K562 (cell line): ENCODE measurements at regions not wholly inside any gene's neighbourhood (a gene's known extent, or its start where the extent isn't known, plus 50 kb on each side); places are given as distances from the start of the nearest gene placed in this dataset. TPM values are rescaled to one million over a fixed set of nuclear protein-coding genes. Genes with fewer than 3 reads are reported as not detected.

ENCODE experiments used
- ATAC-seq: fragments of 200-7000 bp; cut with Tn5 transposase; 3 replicates; pipeline ENCODE4 v1.9.1; 2020; ENCODE audit warnings: moderate library complexity
- BruUV-seq: library from RNA; stranded (reverse); fragments of 400-500 nt; replicated peaks from 2 replicates; lab custom pipeline; 2021; lab: Mats Ljungman, UMichigan
- CTCF ChIA-PET: fragments of 300-600 bp; formaldehyde crosslinking; extraction: SDS; loops from one replicate; lab custom pipeline; 2021; ENCODE audit warnings: low intra/inter-chr PET ratio; lab: Yijun Ruan, JAX
- POLR2A ChIA-PET: fragments of 300-600, 350-650 bp; sonication (Branson Sonifier 250); formaldehyde crosslinking; extraction: SDS; loops from one replicate; lab custom pipeline; 2021; ENCODE audit warnings: antibody characterized with exemption, inconsistent platforms; lab: Yijun Ruan, JAX
- DNase-seq, 4 experiments: peaks; one replicate each; pipeline versions ENCODE4 v3.0.0 to v3.0.0-alpha.2; 2011 to 2018; ENCODE audit warnings: low spot score in 3 of 4, mixed read lengths in 3 of 4; ENCODE audit errors: extremely low read depth in 1 of 4
- FAIRE-seq: peaks from 2 replicates; lab custom pipeline; 2011; peaks lifted over from hg19 to GRCh38; lab: Jason Lieb, UNC
- H2AFZ ChIP-seq: 2 replicates; pipeline ENCODE4 v1.6.0; 2011; ENCODE audit warnings: low read depth, low read length, control low read depth, inconsistent platforms
- H3K27ac ChIP-seq: fragments of 200-600 bp; 3 replicates; pipeline ENCODE4 v1.8.0; 2011; ENCODE audit warnings: low read depth, mild to moderate bottlenecking, control low read depth, inconsistent platforms, low read length, moderate library complexity, mixed read lengths; ENCODE audit errors: extremely low read depth
- H3K27me3 ChIP-seq, 2 experiments: fragments of 300-600 bp in 1 of 2; 2 replicates in 1 of 2; 3 replicates in 1 of 2; pipeline versions ENCODE4 v1.6.0 to v1.8.0; 2011; ENCODE audit warnings: inconsistent platforms in 2 of 2, low read length in 2 of 2, mild to moderate bottlenecking in 1 of 2, mixed read lengths in 1 of 2, moderate library complexity in 1 of 2; ENCODE audit not compliant: control insufficient read depth in 2 of 2, insufficient read depth in 2 of 2
- H3K36me3 ChIP-seq: fragments of 300-600 bp; 3 replicates; pipeline ENCODE4 v1.8.0; 2011; ENCODE audit warnings: mild to moderate bottlenecking, low read length, inconsistent platforms; ENCODE audit not compliant: control insufficient read depth, insufficient read depth
- H3K4me1 ChIP-seq, 2 experiments: fragments of 200-600 bp in 1 of 2; replicated peaks in 1 of 2; 2 replicates in 1 of 2; 3 replicates in 1 of 2; pipeline versions ENCODE4 v1.5.1 to v1.8.0; 2011; ENCODE audit warnings: inconsistent platforms in 2 of 2, low read length in 2 of 2, mild to moderate bottlenecking in 1 of 2, mixed read lengths in 1 of 2, moderate library complexity in 1 of 2; ENCODE audit not compliant: control insufficient read depth in 2 of 2, insufficient read depth in 2 of 2
- H3K4me2 ChIP-seq: 2 replicates; pipeline ENCODE4 v1.6.1; 2011; ENCODE audit warnings: low read length, control low read depth, inconsistent platforms, mixed read lengths; ENCODE audit not compliant: insufficient read depth
- H3K4me3 ChIP-seq: fragments of 200-600 bp; sonication (generic), shearing (Covaris generic); 2 replicates; pipeline ENCODE4 v1.5.1; 2016; ENCODE audit warnings: control low read depth, inconsistent platforms
- H3K79me2 ChIP-seq: fragments of 200-600 bp; 3 replicates; pipeline ENCODE4 v1.8.0; 2011; ENCODE audit warnings: low read length, inconsistent platforms; ENCODE audit not compliant: control insufficient read depth, insufficient read depth
- H3K9ac ChIP-seq, 2 experiments: 2 replicates each; pipeline versions ENCODE4 v1.6.0 to v1.6.1; 2011; ENCODE audit warnings: low read depth in 2 of 2, low read length in 2 of 2, control low read depth in 1 of 2, inconsistent platforms in 1 of 2, mild to moderate bottlenecking in 1 of 2, mixed read lengths in 1 of 2; ENCODE audit not compliant: insufficient read depth in 1 of 2
- H3K9me1 ChIP-seq: one replicate; pipeline ENCODE4 v1.6.0; 2011; ENCODE audit warnings: inconsistent platforms, mild to moderate bottlenecking, low read length, moderate library complexity; ENCODE audit not compliant: control insufficient read depth, insufficient read depth
- H3K9me3 ChIP-seq: replicated peaks from 2 replicates; pipeline ENCODE4 v1.5.1; 2011; ENCODE audit warnings: low read depth, low read length, inconsistent platforms; ENCODE audit not compliant: control insufficient read depth, insufficient read depth
- H4K20me1 ChIP-seq: replicated peaks from 2 replicates; pipeline ENCODE4 v1.6.1; 2011; ENCODE audit warnings: low read length, inconsistent platforms, mixed read lengths; ENCODE audit not compliant: control insufficient read depth, insufficient read depth
- EZH2 ChIP-seq: IDR thresholded peaks from 2 replicates; pipeline ENCODE4 v1.6.1; 2012; ENCODE audit warnings: low read depth, mild to moderate bottlenecking, inconsistent platforms, low read length, borderline replicate concordance
- HDAC1 ChIP-seq, 2 experiments: fragments of 450-650 bp; IDR thresholded peaks; 2 replicates each; pipeline ENCODE4 v1.6.1; 2016 to 2017; ENCODE audit warnings: inconsistent platforms in 1 of 2, mild to moderate bottlenecking in 1 of 2, moderate library complexity in 1 of 2
- KLF16 ChIP-seq: IDR thresholded peaks from 2 replicates; pipeline ENCODE4 v1.6.1; 2016; ENCODE audit warnings: antibody characterized with exemption
- MAFK ChIP-seq: IDR thresholded peaks from 2 replicates; pipeline ENCODE4 v1.6.1; 2011; ENCODE audit warnings: low read length, improper control_type of control experiment
- MTA1 ChIP-seq: fragments of 450-650 bp; IDR thresholded peaks from 2 replicates; pipeline ENCODE4 v1.6.1; 2017; ENCODE audit warnings: borderline replicate concordance
- POU5F1 ChIP-seq: fragments of 150-350 bp; IDR thresholded peaks from 2 replicates; pipeline ENCODE4 v1.6.1; 2014; ENCODE audit warnings: borderline replicate concordance, low read length, low read depth, mild to moderate bottlenecking; ENCODE audit not compliant: partially characterized antibody
- PTRF ChIP-seq: fragments of 450-650 bp; IDR thresholded peaks from 2 replicates; pipeline ENCODE4 v1.6.1; 2016; ENCODE audit warnings: mild to moderate bottlenecking, missing genetic modification characterization, missing compliant biosample characterization
- RBM34 ChIP-seq: fragments of 200-400 bp; formaldehyde crosslinking; IDR thresholded peaks from 2 replicates; pipeline ENCODE4 v1.6.1; 2018; ENCODE audit warnings: low read length, borderline replicate concordance; ENCODE audit not compliant: insufficient read depth
- RBM39 ChIP-seq: fragments of 200-400 bp; formaldehyde crosslinking; optimal IDR thresholded peaks from 2 replicates; pipeline ENCODE3; 2018; ENCODE audit warnings: low read depth, low read length
- SMARCA4 ChIP-seq: fragments of 450-650 bp; IDR thresholded peaks from 2 replicates; pipeline ENCODE4 v1.6.1; 2016
- XRCC4 ChIP-seq: IDR thresholded peaks from one replicate; pipeline ENCODE4 v1.6.1; 2011; ENCODE audit not compliant: insufficient read depth, insufficient read length; ENCODE audit errors: extremely low read depth
- ZBTB7A ChIP-seq: IDR thresholded peaks from 2 replicates; pipeline ENCODE4 v1.6.1; 2011; ENCODE audit warnings: low read depth, mild to moderate bottlenecking, low read length, moderate library complexity, borderline replicate concordance; ENCODE audit not compliant: control insufficient read depth
- ZNF384 ChIP-seq: IDR thresholded peaks from 2 replicates; pipeline ENCODE4 v1.6.1; 2012; ENCODE audit warnings: low read depth, low read length, improper control_type of control experiment
- ZNF766 ChIP-seq: fragments of 200-800 bp; sonication (Bioruptor generic); conservative IDR thresholded peaks from 2 replicates; pipeline ENCODE4 v1.6.1; 2016; ENCODE audit warnings: missing genetic modification characterization, missing compliant biosample characterization
- in situ Hi-C: fragments of 300-500 bp; cut with MboI; formaldehyde crosslinking; loops from 4 replicates; pipeline ENCODE4 v1.15.0; 2018; ENCODE audit warnings: inconsistent platforms, mixed read lengths
- intact Hi-C: fragments of 100-400 bp; cut with micrococcal nuclease; formaldehyde crosslinking; loops from 2 replicates; pipeline ENCODE4 v1.14.2; 2022
- microRNA counts: library from miRNA; unstranded; fragments of <30 nt; microRNA quantifications from one replicate; lab custom pipeline; 2016
- microRNA-seq: library from miRNA; unstranded; fragments of <30 nt; microRNA quantifications from one replicate; pipeline ENCODE4, GENCODE V29; 2018; ENCODE audit warnings: borderline microRNAs expressed
- TF ChIP-seq, protein P1 (sequence below): fragments of 200-800 bp; sonication (Bioruptor generic); IDR thresholded peaks from 2 replicates; pipeline ENCODE4 v1.6.1; 2017; ENCODE audit warnings: missing genetic modification characterization, missing compliant biosample characterization

GRCh38 chr1:97976801-97977200 lies 56.0 kb upstream of the DPYD start:
- no peak for TF ChIP-seq MTA1
- TF ChIP-seq RBM39: no peak
- no peak for TF ChIP-seq ZNF384
- TF ChIP-seq RBM34: no peak
- TF ChIP-seq POU5F1: no peak
- TF ChIP-seq SMARCA4: no peak
- no peak for TF ChIP-seq EZH2
- no peak for TF ChIP-seq KLF16
- TF ChIP-seq PTRF (tag): no peak
- TF ChIP-seq, protein P1, sequence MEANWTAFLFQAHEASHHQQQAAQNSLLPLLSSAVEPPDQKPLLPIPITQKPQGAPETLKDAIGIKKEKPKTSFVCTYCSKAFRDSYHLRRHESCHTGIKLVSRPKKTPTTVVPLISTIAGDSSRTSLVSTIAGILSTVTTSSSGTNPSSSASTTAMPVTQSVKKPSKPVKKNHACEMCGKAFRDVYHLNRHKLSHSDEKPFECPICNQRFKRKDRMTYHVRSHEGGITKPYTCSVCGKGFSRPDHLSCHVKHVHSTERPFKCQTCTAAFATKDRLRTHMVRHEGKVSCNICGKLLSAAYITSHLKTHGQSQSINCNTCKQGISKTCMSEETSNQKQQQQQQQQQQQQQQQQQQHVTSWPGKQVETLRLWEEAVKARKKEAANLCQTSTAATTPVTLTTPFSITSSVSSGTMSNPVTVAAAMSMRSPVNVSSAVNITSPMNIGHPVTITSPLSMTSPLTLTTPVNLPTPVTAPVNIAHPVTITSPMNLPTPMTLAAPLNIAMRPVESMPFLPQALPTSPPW (CRISPR knock-in tag): no peak
- TF ChIP-seq MAFK: no peak
- TF ChIP-seq XRCC4: no peak
- no peak for TF ChIP-seq ZNF766 (CRISPR knock-in tag)
- TF ChIP-seq ZBTB7A: no peak
- TF ChIP-seq HDAC1 (IDR thresholded peaks at IDR 0.05): no peak
- ChIA-PET CTCF (no interaction called here), POLR2A (no interaction called here)
- Histone ChIP-seq H3K27ac (no peak overlapping the region), H4K20me1 (no peaks in the 10 kb centered on the region), H2AFZ (no peak overlapping the region), H3K9me3 (no peaks in the 10 kb centered on the region; the same call in 1 of the 2 replicates), H3K27me3 (no peaks in the 10 kb centered on the region), H3K9ac (no peak overlapping the region), H3K4me2 (no peak overlapping the region), H3K9me1 (no peaks in the 10 kb centered on the region), H3K4me3 (no peak overlapping the region), H3K36me3 (no peaks in the 10 kb centered on the region), H3K79me2 (no peaks in the 10 kb centered on the region), H3K4me1 (no peaks in the 10 kb centered on the region)
- DNase-seq: no peak
- FAIRE-seq: no peak
- no TSS peak for BruUV-seq
- intact Hi-C loops (no loop called here), in situ Hi-C loops (no loop called here)
- ATAC-seq: no peak

MicroRNA genes in the stretch of these regions (microRNA counts, 767-probe panel; counts per million panel counts)
- microRNA hsa-miR-137 (lab: Ali Mortazavi, UCI): 1,344 counts per million, percentile 32 among the panel's probes with 10 or more counts
- microRNA hsa-miR-2682-5p (lab: Ali Mortazavi, UCI): 2,073 counts per million, percentile 54 among the panel's probes with 10 or more counts

Small RNAs in the stretch of these regions (microRNA-seq; reads per million reads assigned to microRNA genes)
- not detected for gene MIR2682
